Fibroblast of pulmonary artery (primary cell): ENCODE measurements at regions not wholly inside any gene's neighbourhood (a gene's known extent, or its start where the extent isn't known, plus 50 kb on each side); places are given as distances from the start of the nearest gene placed in this dataset.

Source experiments
- DNase-seq: peaks from one replicate; pipeline ENCODE4 v3.0.0-alpha.2; 2010; ENCODE audit warnings: low read depth
- H3K4me3 ChIP-seq: replicated peaks from 2 replicates; pipeline ENCODE4 v1.5.1; 2011; ENCODE audit warnings: low read depth, mild to moderate bottlenecking, control low read depth, low read length, moderate library complexity
- CTCF ChIP-seq: IDR thresholded peaks from 2 replicates; pipeline ENCODE4 v1.5.1; 2011; ENCODE audit warnings: mild to moderate bottlenecking, control low read depth, low read length, inconsistent platforms; ENCODE audit errors: missing control alignments

DNA sequence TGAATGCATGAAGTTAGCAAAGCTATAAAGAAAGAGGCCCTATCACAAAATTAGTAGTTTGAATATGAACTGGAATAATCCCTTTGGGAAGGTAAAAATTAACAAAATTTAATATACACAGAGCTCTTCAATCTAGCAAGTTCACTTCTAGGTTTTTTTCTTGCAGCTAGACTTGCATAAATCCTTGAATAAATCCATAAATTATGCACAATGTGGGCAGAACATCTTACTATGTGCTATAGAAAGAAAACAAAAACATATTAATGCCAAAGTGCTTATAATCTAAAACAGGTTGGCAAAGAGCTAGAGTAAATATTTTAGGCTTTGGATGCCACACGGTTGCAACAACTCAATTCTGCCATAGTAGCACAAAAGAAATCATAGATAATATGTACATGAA lies 138.5 kb upstream of the FREM1 start:
- no peak for DNase-seq
- TF ChIP-seq CTCF = no peak
- no peak overlapping the region for H3K4me3 ChIP-seq

DNA sequence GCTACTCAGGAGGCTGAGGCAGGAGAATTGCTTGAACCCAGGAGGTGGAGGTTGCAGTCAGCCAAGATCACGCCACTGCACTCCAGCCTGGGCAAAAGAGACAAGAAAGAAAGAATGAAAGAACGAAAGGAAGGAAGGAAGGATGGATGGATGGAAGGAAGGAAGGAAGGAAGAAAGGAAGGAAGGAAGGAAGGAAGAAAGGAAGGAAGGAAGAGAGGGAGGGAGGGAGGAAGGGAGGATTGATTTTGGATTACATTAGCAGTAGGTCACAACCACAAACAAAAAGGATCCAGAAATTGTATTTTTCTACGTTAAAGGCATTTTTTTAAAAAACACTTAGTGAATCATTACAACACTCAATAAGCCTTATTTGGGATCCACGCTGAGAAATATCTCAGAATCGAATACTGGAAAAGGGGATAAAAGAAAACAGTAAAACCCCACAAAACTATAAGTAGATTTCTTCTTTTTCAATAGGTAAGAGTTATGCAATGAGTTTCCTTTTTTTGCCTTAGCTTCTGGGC lies 136.9 kb upstream of the FREM1 start:
- no peak overlapping the region for H3K4me3 ChIP-seq
- no peak for TF ChIP-seq CTCF
- DNase-seq = no peak

- no peak for TF ChIP-seq CTCF
- no peak overlapping the region for H3K4me3 ChIP-seq
- DNase-seq = no peak
Measured at GRCh38 chr9:15033316-15033715, 123.1 kb upstream of the FREM1 start.

DNA sequence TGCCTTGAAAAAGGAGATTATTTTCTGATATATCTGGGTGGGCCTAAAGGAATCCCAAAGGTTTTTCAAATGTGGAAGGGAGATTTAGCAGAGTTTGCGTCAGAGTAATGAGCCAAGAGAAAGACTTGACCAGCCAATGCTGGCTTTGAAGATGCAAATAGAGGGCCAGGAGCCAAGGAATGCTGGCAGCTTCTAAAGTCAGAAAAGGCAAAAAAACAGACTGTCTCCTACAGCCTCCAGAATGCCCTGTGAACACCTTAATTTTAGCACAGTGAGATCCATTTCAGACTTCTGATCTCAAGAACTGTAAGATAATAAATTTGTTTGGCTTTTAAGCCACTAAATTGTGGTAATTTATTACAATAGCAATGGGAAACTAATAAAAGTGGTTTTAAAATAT lies 122.6 kb upstream of the FREM1 start:
- no peak for TF ChIP-seq CTCF
- no peak for DNase-seq
- no peak overlapping the region for H3K4me3 ChIP-seq

DNA sequence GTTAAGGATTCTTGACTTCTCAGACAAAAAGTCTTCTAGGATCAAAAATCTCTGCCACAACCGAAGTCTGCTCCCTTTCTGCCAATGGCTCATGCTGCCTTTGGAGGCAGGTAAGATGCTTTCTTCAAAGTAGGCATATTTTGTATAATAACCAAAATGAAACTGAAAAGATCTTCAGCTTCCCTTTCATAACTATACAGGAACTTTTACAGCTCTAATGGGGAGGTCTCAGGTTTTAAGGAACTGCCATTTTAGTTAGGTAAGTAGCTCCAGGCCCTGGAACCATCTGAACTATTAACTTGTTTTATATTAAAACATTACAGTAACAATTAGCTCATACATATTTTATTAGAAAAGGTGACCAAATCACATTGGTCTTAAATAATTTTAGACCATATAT lies 110.9 kb upstream of the FREM1 start:
- DNase-seq = no peak
- no peak overlapping the region for H3K4me3 ChIP-seq
- TF ChIP-seq CTCF = no peak

GRCh38 chr9:15018096-15018637 lies 107.9 kb upstream of the FREM1 start:
- DNase-seq = no peak
- no peak overlapping the region for H3K4me3 ChIP-seq
- TF ChIP-seq CTCF = no peak

- DNase-seq = no peak
- no peak overlapping the region for H3K4me3 ChIP-seq
- no peak for TF ChIP-seq CTCF
Measured at GRCh38 chr9:15010581-15010980, 100.4 kb upstream of the FREM1 start.
